OCI-LY1 (cell line): ENCODE measurements at regions not wholly inside any gene's neighbourhood (a gene's known extent, or its start where the extent isn't known, plus 50 kb on each side); places are given as distances from the start of the nearest gene placed in this dataset.

ENCODE experiments used
- H2AFZ ChIP-seq: fragments of 200-600 bp; sonication (generic), shearing (Covaris generic); 2 replicates; pipeline ENCODE4 v1.6.0; 2014; ENCODE audit warnings: antibody characterized with exemption, mild to moderate bottlenecking, low read length
- H3F3A ChIP-seq: fragments of 200-600 bp; sonication (generic), shearing (Covaris generic); 2 replicates; pipeline ENCODE4 v1.6.0; 2014; ENCODE audit warnings: mild to moderate bottlenecking, antibody characterized with exemption, low read length, moderate library complexity; ENCODE audit not compliant: insufficient read depth
- H3K27ac ChIP-seq: fragments of 200-600 bp; sonication (generic); 2 replicates; pipeline ENCODE4 v1.5.1; 2014; ENCODE audit warnings: low read length, mixed run types, mild to moderate bottlenecking, low read depth; ENCODE audit not compliant: poor library complexity, severe bottlenecking
- H3K27me3 ChIP-seq: fragments of 200-600 bp; sonication (generic); 2 replicates; pipeline ENCODE4 v1.6.0; 2014; ENCODE audit warnings: antibody characterized with exemption, mild to moderate bottlenecking, low read length, moderate library complexity; ENCODE audit not compliant: insufficient read depth
- H3K36me3 ChIP-seq: fragments of 200-600 bp; sonication (generic); 2 replicates; pipeline ENCODE4 v1.6.1; 2014; ENCODE audit warnings: mild to moderate bottlenecking, antibody characterized with exemption, low read length, moderate library complexity, mixed read lengths; ENCODE audit not compliant: insufficient read depth
- H3K4me1 ChIP-seq: fragments of 200-600 bp; sonication (generic); 2 replicates; pipeline ENCODE4 v1.5.1; 2014; ENCODE audit warnings: mild to moderate bottlenecking, low read length, moderate library complexity; ENCODE audit not compliant: insufficient read depth, severe bottlenecking
- H3K4me2 ChIP-seq: fragments of 200-600 bp; sonication (generic), shearing (Covaris generic); 2 replicates; pipeline ENCODE4 v1.6.1; 2014; ENCODE audit warnings: low read length
- H3K4me3 ChIP-seq: fragments of 200-600 bp; sonication (generic); 2 replicates; pipeline ENCODE4 v1.5.1; 2014; ENCODE audit warnings: low read length, low read depth, mild to moderate bottlenecking, mixed read lengths; ENCODE audit not compliant: poor library complexity, severe bottlenecking
- H3K79me2 ChIP-seq: fragments of 200-600 bp; shearing (Covaris generic); 2 replicates; pipeline ENCODE4 v1.6.1; 2016; ENCODE audit warnings: mixed run types, low read length, mixed read lengths; ENCODE audit not compliant: insufficient read depth
- H3K9ac ChIP-seq: fragments of 200-600 bp; sonication (generic), shearing (Covaris generic); 2 replicates; pipeline ENCODE4 v1.6.1; 2014; ENCODE audit warnings: mild to moderate bottlenecking, low read length, mixed read lengths
- H3K9me2 ChIP-seq: fragments of 200-600 bp; sonication (generic), shearing (Covaris generic); 2 replicates; pipeline ENCODE4 v1.6.1; 2014; ENCODE audit warnings: low read depth, mild to moderate bottlenecking, low read length, mixed read lengths
- H3K9me3 ChIP-seq: fragments of 200-600 bp; shearing (Covaris generic); 2 replicates; pipeline ENCODE4 v1.6.1; 2014; ENCODE audit warnings: low read length, mixed read lengths
- H4K20me1 ChIP-seq: fragments of 200-600 bp; sonication (generic), shearing (Covaris generic); 2 replicates; pipeline ENCODE4 v1.6.0; 2016; ENCODE audit warnings: mild to moderate bottlenecking, low read length; ENCODE audit not compliant: insufficient read depth
- CTCF ChIP-seq: fragments of 200-600 bp; sonication (generic), shearing (Covaris generic); IDR thresholded peaks from 2 replicates; pipeline ENCODE4 v1.5.1; 2017; ENCODE audit warnings: mild to moderate bottlenecking, antibody characterized with exemption, low read length, moderate library complexity, mixed read lengths
- EZH2 ChIP-seq: fragments of 200-600 bp; sonication (generic), shearing (Covaris generic); IDR thresholded peaks from 2 replicates; pipeline ENCODE4 v1.8.0; 2017; ENCODE audit warnings: borderline replicate concordance, mixed run types, mild to moderate bottlenecking, antibody characterized with exemption, low read length, moderate library complexity, mixed read lengths

GRCh38 chr3:24834442-24834841 lies 339.8 kb upstream of the THRB start:
- TF ChIP-seq EZH2 (no peak), CTCF (no peak)
- Histone ChIP-seq H3K4me1 (no peaks in the 10 kb centered on the region), H3K27me3 (no peaks in the 10 kb centered on the region), H3K27ac (no peak overlapping the region), H3F3A (no peaks in the 10 kb centered on the region), H3K9me2 (no peaks in the 10 kb centered on the region), H3K79me2 (no peaks in the 10 kb centered on the region), H3K9ac (no peak overlapping the region), H3K4me3 (no peak overlapping the region), H4K20me1 (no peaks in the 10 kb centered on the region), H3K4me2 (no peak overlapping the region), H3K36me3 (no peaks in the 10 kb centered on the region), H3K9me3 (no peaks in the 10 kb centered on the region), H2AFZ (no peak overlapping the region)

GRCh38 chr3:24835510-24835909 lies 340.9 kb upstream of the THRB start:
- no peak overlapping the region for H2AFZ ChIP-seq
- H3K4me1 ChIP-seq: no peaks in the 10 kb centered on the region
- no peak overlapping the region for H3K4me3 ChIP-seq
- no peaks in the 10 kb centered on the region for H3K9me3 ChIP-seq
- H3K27me3 ChIP-seq: no peaks in the 10 kb centered on the region
- H3K4me2 ChIP-seq: no peak overlapping the region
- H3K27ac ChIP-seq: no peak overlapping the region
- no peaks in the 10 kb centered on the region for H4K20me1 ChIP-seq
- TF ChIP-seq CTCF: no peak
- TF ChIP-seq EZH2: no peak
- H3K36me3 ChIP-seq: no peaks in the 10 kb centered on the region
- H3K79me2 ChIP-seq: no peaks in the 10 kb centered on the region
- H3K9me2 ChIP-seq: no peaks in the 10 kb centered on the region
- H3F3A ChIP-seq: no peaks in the 10 kb centered on the region
- H3K9ac ChIP-seq: no peak overlapping the region

GRCh38 chr3:24837601-24838000 lies 343.0 kb upstream of the THRB start:
- Histone ChIP-seq H3K4me3 (no peak overlapping the region), H3K27ac (no peak overlapping the region), H2AFZ (no peak overlapping the region), H3K9ac (no peak overlapping the region), H3K4me1 (no peaks in the 10 kb centered on the region), H3K27me3 (no peaks in the 10 kb centered on the region), H3K79me2 (no peaks in the 10 kb centered on the region), H3K36me3 (no peaks in the 10 kb centered on the region), H3K4me2 (no peak overlapping the region), H3K9me3 (no peaks in the 10 kb centered on the region), H3F3A (no peaks in the 10 kb centered on the region), H3K9me2 (no peaks in the 10 kb centered on the region), H4K20me1 (no peaks in the 10 kb centered on the region)
- TF ChIP-seq CTCF: no peak
- TF ChIP-seq EZH2: no peak
